H1 (cell line): ENCODE measurements at regions not wholly inside any gene's neighbourhood (a gene's known extent, or its start where the extent isn't known, plus 50 kb on each side); places are given as distances from the start of the nearest gene placed in this dataset.

ENCODE experiments used
- CTCF ChIA-PET: fragments of 300-600 bp; sonication (Branson Sonifier 250); formaldehyde crosslinking; loops from one replicate; lab custom pipeline; 2021; ENCODE audit not compliant: partially characterized antibody; lab: Charles Lee
- POLR2A ChIA-PET: fragments of 300-600 bp; sonication (Branson Sonifier 250); formaldehyde crosslinking; loops from one replicate; lab custom pipeline; 2021; ENCODE audit warnings: inconsistent platforms; ENCODE audit not compliant: partially characterized antibody; lab: Charles Lee
- DNase-seq, 2 experiments: peaks; one replicate each; pipeline versions ENCODE4 v3.0.0 to v3.0.0-alpha.2; 2010 to 2022; ENCODE audit warnings: low spot score in 2 of 2, low read depth in 1 of 2, mixed read lengths in 1 of 2
- FAIRE-seq: peaks from 2 replicates; lab custom pipeline; 2011; peaks lifted over from hg19 to GRCh38; lab: Jason Lieb, UNC
- H2AFZ ChIP-seq: 2 replicates; pipeline ENCODE4 v1.8.1; 2012; ENCODE audit warnings: low read length, inconsistent platforms
- H2AK5ac ChIP-seq: 2 replicates; pipeline ENCODE4 v1.6.1; 2013; ENCODE audit warnings: low read depth, low read length
- H2BK120ac ChIP-seq: replicated peaks from 2 replicates; pipeline ENCODE3; 2013; ENCODE audit warnings: low read depth, low read length, inconsistent platforms
- H2BK12ac ChIP-seq: 2 replicates; pipeline ENCODE4 v1.6.1; 2013; ENCODE audit warnings: low read depth, low read length
- H2BK15ac ChIP-seq: 2 replicates; pipeline ENCODE4 v1.6.1; 2013; ENCODE audit warnings: low read length
- H2BK20ac ChIP-seq: 2 replicates; pipeline ENCODE4 v1.6.1; 2013; ENCODE audit warnings: low read length
- H2BK5ac ChIP-seq: 2 replicates; pipeline ENCODE4 v1.6.1; 2013; ENCODE audit warnings: low read depth, low read length
- H3K14ac ChIP-seq: 2 replicates; pipeline ENCODE4 v1.6.1; 2013; ENCODE audit warnings: inconsistent platforms; ENCODE audit not compliant: insufficient read length
- H3K18ac ChIP-seq: 2 replicates; pipeline ENCODE4 v1.6.1; 2013; ENCODE audit warnings: low read length; ENCODE audit errors: extremely low read depth
- H3K23ac ChIP-seq: 2 replicates; pipeline ENCODE4 v1.6.1; 2013; ENCODE audit warnings: inconsistent platforms; ENCODE audit not compliant: insufficient read length
- H3K23me2 ChIP-seq: 2 replicates; pipeline ENCODE4 v1.6.1; 2013; ENCODE audit warnings: low read depth, low read length
- H3K27ac ChIP-seq: 2 replicates; pipeline ENCODE4 v1.6.1; 2011; ENCODE audit warnings: low read depth, low read length, inconsistent platforms
- H3K27me3 ChIP-seq, 4 experiments: replicated peaks in 1 of 4; 1 replicate in 1 of 4; 2 replicates in 3 of 4; pipeline versions ENCODE4 v1.6.1 to v1.8.1; 2011 to 2013; ENCODE audit warnings: low read length in 3 of 4, mild to moderate bottlenecking in 3 of 4, inconsistent platforms in 2 of 4, mixed read lengths in 2 of 4, moderate library complexity in 1 of 4; ENCODE audit not compliant: control insufficient read depth in 3 of 4, insufficient read depth in 3 of 4; ENCODE audit errors: extremely low read depth in 1 of 4
- H3K36me3 ChIP-seq, 4 experiments: 2 replicates each; pipeline versions ENCODE4 v1.6.1 to v1.8.1; 2011 to 2013; ENCODE audit warnings: mild to moderate bottlenecking in 4 of 4, low read length in 3 of 4, moderate library complexity in 2 of 4, control low read depth in 1 of 4, inconsistent platforms in 1 of 4; ENCODE audit not compliant: insufficient read depth in 4 of 4, control insufficient read depth in 2 of 4
- H3K4ac ChIP-seq: replicated peaks from 2 replicates; pipeline ENCODE3; 2013; ENCODE audit warnings: low read length, low read depth, mixed read lengths, inconsistent platforms; ENCODE audit not compliant: insufficient read length
- H3K4me1 ChIP-seq, 4 experiments: replicated peaks in 1 of 4; 1 replicate in 1 of 4; 2 replicates in 3 of 4; pipeline versions ENCODE4 v1.6.1 to v1.8.1; 2011 to 2013; ENCODE audit warnings: low read length in 3 of 4, inconsistent platforms in 2 of 4, mixed read lengths in 1 of 4; ENCODE audit not compliant: insufficient read depth in 4 of 4, control insufficient read depth in 3 of 4
- H3K4me2 ChIP-seq, 2 experiments: 2 replicates each; pipeline versions ENCODE4 v1.6.1 to v1.8.1; 2011 to 2013; ENCODE audit warnings: low read depth in 2 of 2, low read length in 2 of 2, control low read depth in 1 of 2, inconsistent platforms in 1 of 2, mild to moderate bottlenecking in 1 of 2; ENCODE audit not compliant: insufficient read depth in 1 of 2
- H3K4me3 ChIP-seq, 4 experiments: fragments of 200-600, 300-600 bp in 1 of 4; sonication (generic), shearing (Covaris generic), sonication (Bioruptor Twin) in 1 of 4; 2 replicates each; pipeline versions ENCODE4 v1.5.1 to v1.8.1; 2011 to 2016; ENCODE audit warnings: low read length in 4 of 4, low read depth in 3 of 4, control low read depth in 2 of 4, inconsistent platforms in 2 of 4, mild to moderate bottlenecking in 2 of 4, mixed read lengths in 1 of 4, moderate library complexity in 1 of 4; ENCODE audit not compliant: insufficient read depth in 2 of 4; ENCODE audit errors: extremely low read depth in 1 of 4
- H3K56ac ChIP-seq: replicated peaks from 2 replicates; pipeline ENCODE3; 2013; ENCODE audit warnings: low read depth, mild to moderate bottlenecking, mixed read lengths, low read length, inconsistent platforms; ENCODE audit not compliant: insufficient read length
- H3K79me1 ChIP-seq: 2 replicates; pipeline ENCODE4 v1.6.1; 2013; ENCODE audit warnings: low read depth, low read length, control low read depth
- H3K79me2 ChIP-seq, 2 experiments: 2 replicates each; pipeline versions ENCODE4 v1.6.1 to v1.8.1; 2012 to 2013; ENCODE audit warnings: low read length in 2 of 2, mild to moderate bottlenecking in 2 of 2, inconsistent platforms in 1 of 2; ENCODE audit not compliant: insufficient read depth in 2 of 2, control insufficient read depth in 1 of 2
- H3K9ac ChIP-seq, 4 experiments: replicated peaks in 1 of 4; 1 replicate in 1 of 4; 2 replicates in 3 of 4; pipeline versions ENCODE4 v1.6.1 to v1.8.1; 2011 to 2013; ENCODE audit warnings: low read depth in 3 of 4, low read length in 3 of 4, control low read depth in 2 of 4, mild to moderate bottlenecking in 2 of 4, moderate library complexity in 2 of 4, inconsistent platforms in 1 of 4; ENCODE audit errors: extremely low read depth in 1 of 4
- H3K9me3 ChIP-seq, 2 experiments: 2 replicates each; pipeline versions ENCODE4 v1.6.1 to v1.8.1; 2012 to 2013; ENCODE audit warnings: mild to moderate bottlenecking in 2 of 2, moderate library complexity in 2 of 2, control low read depth in 1 of 2, inconsistent platforms in 1 of 2, low read depth in 1 of 2, low read length in 1 of 2, mixed read lengths in 1 of 2; ENCODE audit not compliant: insufficient read depth in 2 of 2
- H4K20me1 ChIP-seq, 2 experiments: replicated peaks in 1 of 2; 2 replicates each; pipeline versions ENCODE3 to v1.8.1; 2011 to 2013; ENCODE audit warnings: inconsistent platforms in 2 of 2, low read length in 2 of 2, mild to moderate bottlenecking in 1 of 2; ENCODE audit not compliant: insufficient read depth in 2 of 2, control insufficient read depth in 1 of 2
- H4K5ac ChIP-seq: 2 replicates; pipeline ENCODE4 v1.6.1; 2013; ENCODE audit warnings: low read length, low read depth, mixed read lengths, inconsistent platforms; ENCODE audit not compliant: insufficient read length
- H4K8ac ChIP-seq: 2 replicates; pipeline ENCODE4 v1.8.0; 2013; ENCODE audit warnings: mild to moderate bottlenecking, moderate library complexity, low read length, inconsistent platforms; ENCODE audit not compliant: insufficient read depth; ENCODE audit errors: extremely low read depth
- H4K91ac ChIP-seq: replicated peaks from 2 replicates; pipeline ENCODE3; 2013; ENCODE audit warnings: low read length, mixed read lengths, inconsistent platforms; ENCODE audit not compliant: insufficient read length
- ASH2L ChIP-seq: fragments of 200-600, 300-600 bp; sonication (generic); IDR thresholded peaks from one replicate; pipeline ENCODE4 v1.7.1; 2017; ENCODE audit warnings: low read length
- ATF3 ChIP-seq: IDR thresholded peaks from 2 replicates; pipeline ENCODE4 v1.6.1; 2011; ENCODE audit warnings: low read depth, mild to moderate bottlenecking, low read length; ENCODE audit not compliant: insufficient read depth
- BACH1 ChIP-seq: IDR thresholded peaks from 2 replicates; pipeline ENCODE4 v1.6.1; 2012; ENCODE audit warnings: low read length, improper control_type of control experiment
- CBX5 ChIP-seq: fragments of 300-800, 300-1000 bp; sonication (generic); IDR thresholded peaks from 2 replicates; pipeline ENCODE4 v1.7.1; 2016; ENCODE audit warnings: antibody characterized with exemption, low read length, low read depth
- EGR1 ChIP-seq: IDR thresholded peaks from 2 replicates; pipeline ENCODE4 v1.6.1; 2011; ENCODE audit warnings: low read depth, low read length, borderline replicate concordance
- EZH2 ChIP-seq: fragments of 200-600 bp; sonication (generic); IDR thresholded peaks from 2 replicates; pipeline ENCODE4 v1.7.1; 2012; ENCODE audit warnings: low read depth, mild to moderate bottlenecking, moderate library complexity, low read length, inconsistent platforms; ENCODE audit not compliant: severe bottlenecking
- FOSL1 ChIP-seq: IDR thresholded peaks from 2 replicates; pipeline ENCODE4 v1.6.1; 2011; ENCODE audit warnings: mild to moderate bottlenecking, low read depth, low read length, moderate library complexity; ENCODE audit not compliant: insufficient read depth
- JUND ChIP-seq: IDR thresholded peaks from 2 replicates; pipeline ENCODE4 v1.6.1; 2011; ENCODE audit warnings: mild to moderate bottlenecking, improper control_type of control experiment, low read length
- MAX ChIP-seq: IDR thresholded peaks from 2 replicates; pipeline ENCODE4 v1.6.1; 2012; ENCODE audit warnings: inconsistent platforms
- POLR2AphosphoS5 ChIP-seq: IDR thresholded peaks from 2 replicates; pipeline ENCODE4 v1.6.1; 2011; ENCODE audit warnings: low read depth, low read length
- POU5F1 ChIP-seq: IDR thresholded peaks from 2 replicates; pipeline ENCODE4 v1.6.1; 2011; ENCODE audit warnings: low read depth, mild to moderate bottlenecking, low read length, moderate library complexity
- SIX5 ChIP-seq: IDR thresholded peaks from 2 replicates; pipeline ENCODE4 v1.6.1; 2011; ENCODE audit warnings: mild to moderate bottlenecking, low read depth, low read length
- SRF ChIP-seq: IDR thresholded peaks from 2 replicates; pipeline ENCODE4 v1.6.1; 2011; ENCODE audit warnings: mild to moderate bottlenecking, low read depth, low read length, moderate library complexity
- SUZ12 ChIP-seq: fragments of 200-600 bp; sonication (generic); IDR thresholded peaks from 2 replicates; pipeline ENCODE4 v1.6.1; 2012; ENCODE audit warnings: mild to moderate bottlenecking, inconsistent platforms, low read length, moderate library complexity, mixed read lengths
- TCF12 ChIP-seq: IDR thresholded peaks from 2 replicates; pipeline ENCODE4 v1.6.1; 2011; ENCODE audit warnings: low read depth, mild to moderate bottlenecking, low read length
- YY1 ChIP-seq: IDR thresholded peaks from 2 replicates; pipeline ENCODE4 v1.6.1; 2011; ENCODE audit warnings: low read depth, mild to moderate bottlenecking, low read length
- WGBS, 2 experiments: shearing (Covaris generic) in 1 of 2; methylation state at CpG; one replicate each; pipeline versions ENCODE4 v1.1.6 to v1.1.7; 2013 to 2015; ENCODE audit warnings: low lambda C conversion rate in 2 of 2, mixed read lengths in 2 of 2, inconsistent platforms in 1 of 2, low coverage in 1 of 2, missing lambda C conversion rate in 1 of 2; ENCODE audit not compliant: insufficient replicate concordance in 2 of 2, insufficient coverage in 1 of 2, insufficient read length in 1 of 2; ENCODE audit errors: extremely low coverage in 1 of 2, missing lambda C conversion rate in 1 of 2; 5-methylcytosine and 5-hydroxymethylcytosine counted together

- Histone ChIP-seq H3K79me2 (no peaks in the 10 kb centered on the region), H3K9ac (no peak overlapping the region), H3K4me1 (peaks cover 2 to 4% (median 4%) of the 10 kb centered on the region in 4 experiments; a peak in 4 of 7 replicates), H3K27ac (no peak overlapping the region), H2BK20ac (no peak overlapping the region), H3K4ac (no peak overlapping the region), H4K20me1 (no peaks in the 10 kb centered on the region), H3K36me3 (no peaks in the 10 kb centered on the region), H3K9me3 (0 out of 4 replicates have a peak, but pooled peaks cover 5% of the 10 kb centered on the region in 2 experiments), H4K5ac (no peak overlapping the region), H3K79me1 (no peaks in the 10 kb centered on the region), H3K18ac (no peak overlapping the region), H3K27me3 (no peaks in the 10 kb centered on the region), H2AFZ (no peak overlapping the region), H2AK5ac (no peak overlapping the region), H4K8ac (no peak overlapping the region), H4K91ac (no peak overlapping the region), H3K23me2 (no peaks in the 10 kb centered on the region; the same call in none of the 2 replicates), H2BK15ac (no peak overlapping the region), H3K56ac (no peak overlapping the region), H2BK5ac (no peak overlapping the region), H3K4me2 (no peak overlapping the region), H2BK120ac (no peak overlapping the region), H3K23ac (no peak overlapping the region), H2BK12ac (no peak overlapping the region), H3K14ac (no peak overlapping the region), H3K4me3 (no peak overlapping the region)
- POLR2A ChIA-PET: no interaction called here
- DNase-seq (no peak), FAIRE-seq (no peak)
- 96% methylated on average over 2 of the region's 2 CpGs; no CpG with 5 or more reads in 1 of the 2 experiments for WGBS, 2 experiments
- CTCF ChIA-PET: no interaction called here
- TF ChIP-seq YY1 (no peak), SUZ12 (no peak), SRF (no peak), ASH2L (no peak), TCF12 (no peak), MAX (no peak), SIX5 (no peak), JUND (no peak), EZH2 (no peak), POU5F1 (no peak), CBX5 (no peak), EGR1 (no peak), POLR2AphosphoS5 (no peak), ATF3 (no peak), BACH1 (no peak), FOSL1 (no peak)
Observed at GRCh38 chr7:121475806-121476205, 79.7 kb upstream of the FAM3C start.
